ENCODE measurements at regions not wholly inside any gene's neighbourhood (a gene's known extent, or its start where the extent isn't known, plus 50 kb on each side); places are given as distances from the start of the nearest gene placed in this dataset.

GRCh38 chrX:30067677-30068076 is 147.7 kb upstream of the MAGEB2 start:
- TF ChIP-seq L3MBTL2 (conservative IDR thresholded peaks at IDR 0.05) (no peak), BHLHE40 (IDR thresholded peaks at IDR 0.05; ENCODE audit: borderline replicate concordance) (no peak), PKNOX1 (IDR thresholded peaks at IDR 0.05) (no peak), FOXM1 (IDR thresholded peaks at IDR 0.05; ENCODE audit: borderline replicate concordance) (no peak), ELF4 (IDR thresholded peaks at IDR 0.05) (no peak), LEF1 (IDR thresholded peaks at IDR 0.05; ENCODE audit: borderline replicate concordance) (no peak), HDGF (IDR thresholded peaks at IDR 0.05; ENCODE audit: borderline replicate concordance) (no peak), FOXA1 (IDR thresholded peaks at IDR 0.05) (no peak), SP1 (IDR thresholded peaks at IDR 0.05) (no peak), FOXK2 (IDR thresholded peaks at IDR 0.05) (no peak), ARNT (IDR thresholded peaks at IDR 0.05) (no peak), CTBP1 (IDR thresholded peaks at IDR 0.05; ENCODE audit: borderline replicate concordance) (no peak), TARDBP (IDR thresholded peaks at IDR 0.05) (no peak), SUZ12 (IDR thresholded peaks at IDR 0.05) (no peak)
